ENCODE measurements at regions not wholly inside any gene's neighbourhood (a gene's known extent, or its start where the extent isn't known, plus 50 kb on each side); places are given as distances from the start of the nearest gene placed in this dataset.

GRCh38 chr10:45500304-45500703 lies 126.3 kb downstream of the ALOX5 start:
- CTCF ChIA-PET: no interaction called here
- Mint-ChIP-seq H3K36me3 (peaks cover 27% of the 10 kb centered on the region), H3K27ac (no peak overlapping the region), H3K4me1 (peaks cover 28 to 41% (median 31%) of the 10 kb centered on the region in 3 donors), H3K4me3 (no peak overlapping the region), H3K9me3 (peaks cover 4 to 18% (median 11%) of the 10 kb centered on the region in 3 donors), H3K27me3 (no peaks in the 10 kb centered on the region)
- DNase-seq (no peak), ATAC-seq (replicated peaks in 1 of 4) (no peak)
- Histone ChIP-seq H3K4me3 (ENCODE audit: control insufficient read depth in 1 of 2, extremely low read depth in 1 of 2, low read length in 1 of 2) (no peak overlapping the region), H3K4me1 (ENCODE audit: control insufficient read depth in 1 of 2, extremely low read depth in 1 of 2, insufficient read depth in 2 of 2, low read length in 2 of 2) (no peaks in the 10 kb centered on the region), H3K36me3 (ENCODE audit: control insufficient read depth in 2 of 2, extremely low read depth in 1 of 2, insufficient read depth in 1 of 2, low read length in 1 of 2) (no peaks in the 10 kb centered on the region), H3K27ac (ENCODE audit: low read length) (no peak overlapping the region), H3K9me3 (peaks cover 6% of the 10 kb centered on the region), H3K27me3 (replicated peaks in 1 of 2; ENCODE audit: control insufficient read depth in 2 of 2, extremely low read depth in 1 of 2, insufficient read depth in 2 of 2, low read length in 1 of 2) (no peaks in the 10 kb centered on the region)
- no CpG with 5 or more reads among the region's 1 CpG for WGBS (ENCODE audit: insufficient coverage)
- POLR2A ChIA-PET: no interaction called here

GRCh38 chr10:45495438-45496152 lies 121.6 kb downstream of the ALOX5 start:
- WGBS (ENCODE audit: insufficient coverage): no CpG with 5 or more reads among the region's 2 CpGs
- no peak overlapping the region for H3K4me3 Mint-ChIP-seq
- H3K36me3 ChIP-seq (ENCODE audit: control insufficient read depth in 2 of 2, extremely low read depth in 1 of 2, insufficient read depth in 1 of 2, low read length in 1 of 2): no peaks in the 10 kb centered on the region
- H3K27ac Mint-ChIP-seq: peak overlapping the region in 1 of 2 donors; percentile 37
- DNase-seq (no peak), ATAC-seq (replicated peaks in 1 of 4) (no peak)
- ChIA-PET POLR2A (no interaction called here), CTCF (interaction anchor here (0.6 kb wide), 3 partner anchors 21 to 1102 kb away, joined by 3 to 15 read pairs (median 6); no protein-coding TSS in a partner anchor)
- no peaks in the 10 kb centered on the region for H3K4me1 ChIP-seq (ENCODE audit: control insufficient read depth in 1 of 2, extremely low read depth in 1 of 2, insufficient read depth in 2 of 2, low read length in 2 of 2)
- peaks cover 11 to 32% (median 20%) of the 10 kb centered on the region in 3 donors for H3K4me1 Mint-ChIP-seq
- H3K36me3 Mint-ChIP-seq: peaks cover 51% of the 10 kb centered on the region
- H3K9me3 Mint-ChIP-seq: peaks cover 4 to 19% (median 11%) of the 10 kb centered on the region in 3 donors
- H3K27ac ChIP-seq (ENCODE audit: low read length): no peak overlapping the region
- no peaks in the 10 kb centered on the region for H3K27me3 Mint-ChIP-seq
- peaks cover 6% of the 10 kb centered on the region for H3K9me3 ChIP-seq
- H3K27me3 ChIP-seq (replicated peaks in 1 of 2; ENCODE audit: control insufficient read depth in 2 of 2, extremely low read depth in 1 of 2, insufficient read depth in 2 of 2, low read length in 1 of 2): no peaks in the 10 kb centered on the region
- H3K4me3 ChIP-seq (ENCODE audit: control insufficient read depth in 1 of 2, extremely low read depth in 1 of 2, low read length in 1 of 2): no peak overlapping the region
